ENCODE measurements at regions not wholly inside any gene's neighbourhood (a gene's known extent, or its start where the extent isn't known, plus 50 kb on each side); places are given as distances from the start of the nearest gene placed in this dataset.
A peak's percentile ranks its signal among the peaks of the same experiment; 100 is the strongest.

- Histone ChIP-seq H3K4me1 (ENCODE audit: control insufficient read depth in 3 of 3, insufficient read depth in 3 of 3, low read length in 3 of 3) (peaks cover 0 to 10% (median 6%) of the 10 kb centered on the region in 3 donors), H3K27ac (ENCODE audit: low read depth, low read length) (no peak overlapping the region), H3K9ac (ENCODE audit: low read depth in 1 of 3, low read length in 3 of 3) (no peak overlapping the region), H3K27me3 (ENCODE audit: control insufficient read depth in 3 of 3, insufficient read depth in 3 of 3, low read length in 3 of 3) (no peaks in the 10 kb centered on the region), H3K36me3 (ENCODE audit: control insufficient read depth in 3 of 3, insufficient read depth in 3 of 3, low read length in 3 of 3) (no peaks in the 10 kb centered on the region), H3K4me3 (ENCODE audit: low read length in 3 of 3) (peak overlapping the region in 1 of 3 donors; percentile 20), H3K9me3 (ENCODE audit: control insufficient read depth in 3 of 3, low read length in 3 of 3) (no peaks in the 10 kb centered on the region)
Measured at GRCh38 chr18:55996717-55997116, 408.7 kb upstream of the TCF4 start.

GRCh38 chr18:55990186-55990585 is 402.2 kb upstream of the TCF4 start:
- H3K4me1 ChIP-seq (ENCODE audit: control insufficient read depth in 3 of 3, insufficient read depth in 3 of 3, low read length in 3 of 3), result peaks cover 0 to 5% (median 3%) of the 10 kb centered on the region in 3 donors
- no peaks in the 10 kb centered on the region for H3K36me3 ChIP-seq (ENCODE audit: control insufficient read depth in 3 of 3, insufficient read depth in 3 of 3, low read length in 3 of 3)
- no peak overlapping the region for H3K4me3 ChIP-seq (ENCODE audit: low read length in 3 of 3)
- no peaks in the 10 kb centered on the region for H3K27me3 ChIP-seq (ENCODE audit: control insufficient read depth in 3 of 3, insufficient read depth in 3 of 3, low read length in 3 of 3)
- no peak overlapping the region for H3K9ac ChIP-seq (ENCODE audit: low read depth in 1 of 3, low read length in 3 of 3)
- H3K9me3 ChIP-seq (ENCODE audit: control insufficient read depth in 3 of 3, low read length in 3 of 3), result no peaks in the 10 kb centered on the region
- no peak overlapping the region for H3K27ac ChIP-seq (ENCODE audit: low read depth, low read length)

- H3K36me3 ChIP-seq (ENCODE audit: control insufficient read depth in 3 of 3, insufficient read depth in 3 of 3, low read length in 3 of 3), result no peaks in the 10 kb centered on the region
Measured at GRCh38 chr18:55988537-55988936, 400.5 kb upstream of the TCF4 start.

GRCh38 chr18:55983433-55983832 is 395.4 kb upstream of the TCF4 start:
- Histone ChIP-seq H3K27ac (ENCODE audit: low read depth, low read length) (peak overlapping the region; percentile 59), H3K36me3 (ENCODE audit: control insufficient read depth in 3 of 3, insufficient read depth in 3 of 3, low read length in 3 of 3) (no peaks in the 10 kb centered on the region), H3K27me3 (ENCODE audit: control insufficient read depth in 3 of 3, insufficient read depth in 3 of 3, low read length in 3 of 3) (no peaks in the 10 kb centered on the region), H3K4me3 (ENCODE audit: low read length in 3 of 3) (no peak overlapping the region), H3K4me1 (ENCODE audit: control insufficient read depth in 3 of 3, insufficient read depth in 3 of 3, low read length in 3 of 3) (peaks cover 0 to 3% (median under 1%) of the 10 kb centered on the region in 3 donors), H3K9ac (ENCODE audit: low read depth in 1 of 3, low read length in 3 of 3) (no peak overlapping the region), H3K9me3 (ENCODE audit: control insufficient read depth in 3 of 3, low read length in 3 of 3) (peaks cover 0 to 4% (median 4%) of the 10 kb centered on the region in 3 donors)

More at GRCh38 chr18:55988537-55988936, 400.5 kb upstream of the TCF4 start:
- no peaks in the 10 kb centered on the region for H3K27me3 ChIP-seq (ENCODE audit: control insufficient read depth in 3 of 3, insufficient read depth in 3 of 3, low read length in 3 of 3)
- H3K9me3 ChIP-seq (ENCODE audit: control insufficient read depth in 3 of 3, low read length in 3 of 3), result peaks cover 0 to 4% (median 4%) of the 10 kb centered on the region in 3 donors
- H3K27ac ChIP-seq (ENCODE audit: low read depth, low read length), result peak overlapping the region; percentile 53
- H3K9ac ChIP-seq (ENCODE audit: low read depth in 1 of 3, low read length in 3 of 3), result peak overlapping the region in 1 of 3 donors; percentile 26
- peak overlapping the region; percentile 10 to 42 (median 41) for H3K4me3 ChIP-seq (ENCODE audit: low read length in 3 of 3)
- H3K4me1 ChIP-seq (ENCODE audit: control insufficient read depth in 3 of 3, insufficient read depth in 3 of 3, low read length in 3 of 3), result peaks cover 0 to 5% (median 3%) of the 10 kb centered on the region in 3 donors

- peak overlapping the region; percentile 59 for H3K27ac ChIP-seq (ENCODE audit: low read depth, low read length)
- no peak overlapping the region for H3K4me3 ChIP-seq (ENCODE audit: low read length in 3 of 3)
- no peaks in the 10 kb centered on the region for H3K36me3 ChIP-seq (ENCODE audit: control insufficient read depth in 3 of 3, insufficient read depth in 3 of 3, low read length in 3 of 3)
- peak overlapping the region in 1 of 3 donors; percentile 17 for H3K9ac ChIP-seq (ENCODE audit: low read depth in 1 of 3, low read length in 3 of 3)
- no peaks in the 10 kb centered on the region for H3K27me3 ChIP-seq (ENCODE audit: control insufficient read depth in 3 of 3, insufficient read depth in 3 of 3, low read length in 3 of 3)
- H3K4me1 ChIP-seq (ENCODE audit: control insufficient read depth in 3 of 3, insufficient read depth in 3 of 3, low read length in 3 of 3), result no peaks in the 10 kb centered on the region
- H3K9me3 ChIP-seq (ENCODE audit: control insufficient read depth in 3 of 3, low read length in 3 of 3), result peaks cover 0 to 4% (median 4%) of the 10 kb centered on the region in 3 donors
Measured at GRCh38 chr18:55982992-55983391, 395.0 kb upstream of the TCF4 start.

- H3K36me3 ChIP-seq (ENCODE audit: control insufficient read depth in 3 of 3, insufficient read depth in 3 of 3, low read length in 3 of 3), result no peaks in the 10 kb centered on the region
- H3K27ac ChIP-seq (ENCODE audit: low read depth, low read length), result no peak overlapping the region
- H3K4me1 ChIP-seq (ENCODE audit: control insufficient read depth in 3 of 3, insufficient read depth in 3 of 3, low read length in 3 of 3), result no peaks in the 10 kb centered on the region
- no peak overlapping the region for H3K4me3 ChIP-seq (ENCODE audit: low read length in 3 of 3)
- H3K27me3 ChIP-seq (ENCODE audit: control insufficient read depth in 3 of 3, insufficient read depth in 3 of 3, low read length in 3 of 3), result no peaks in the 10 kb centered on the region
- no peak overlapping the region for H3K9ac ChIP-seq (ENCODE audit: low read depth in 1 of 3, low read length in 3 of 3)
- peaks cover 0 to 4% (median 4%) of the 10 kb centered on the region in 3 donors for H3K9me3 ChIP-seq (ENCODE audit: control insufficient read depth in 3 of 3, low read length in 3 of 3)
Measured at GRCh38 chr18:55981712-55982475, 393.9 kb upstream of the TCF4 start.

GRCh38 chr18:55974521-55974920 is 386.5 kb upstream of the TCF4 start:
- Histone ChIP-seq H3K4me1 (ENCODE audit: control insufficient read depth in 3 of 3, insufficient read depth in 3 of 3, low read length in 3 of 3) (no peaks in the 10 kb centered on the region), H3K9me3 (ENCODE audit: control insufficient read depth in 3 of 3, low read length in 3 of 3) (no peaks in the 10 kb centered on the region), H3K4me3 (ENCODE audit: low read length in 3 of 3) (no peak overlapping the region), H3K9ac (ENCODE audit: low read depth in 1 of 3, low read length in 3 of 3) (no peak overlapping the region), H3K27me3 (ENCODE audit: control insufficient read depth in 3 of 3, insufficient read depth in 3 of 3, low read length in 3 of 3) (no peaks in the 10 kb centered on the region), H3K27ac (ENCODE audit: low read depth, low read length) (no peak overlapping the region), H3K36me3 (ENCODE audit: control insufficient read depth in 3 of 3, insufficient read depth in 3 of 3, low read length in 3 of 3) (no peaks in the 10 kb centered on the region)

- no peak overlapping the region for H3K9ac ChIP-seq (ENCODE audit: low read depth in 1 of 3, low read length in 3 of 3)
- H3K36me3 ChIP-seq (ENCODE audit: control insufficient read depth in 3 of 3, insufficient read depth in 3 of 3, low read length in 3 of 3), result no peaks in the 10 kb centered on the region
- no peaks in the 10 kb centered on the region for H3K27me3 ChIP-seq (ENCODE audit: control insufficient read depth in 3 of 3, insufficient read depth in 3 of 3, low read length in 3 of 3)
Measured at GRCh38 chr18:55968550-55968949, 380.6 kb upstream of the TCF4 start.

GRCh38 chr18:55967019-55967418 is 379.0 kb upstream of the TCF4 start:
- Histone ChIP-seq H3K9me3 (ENCODE audit: control insufficient read depth in 3 of 3, low read length in 3 of 3) (no peaks in the 10 kb centered on the region), H3K9ac (ENCODE audit: low read depth in 1 of 3, low read length in 3 of 3) (no peak overlapping the region), H3K27ac (ENCODE audit: low read depth, low read length) (no peak overlapping the region), H3K36me3 (ENCODE audit: control insufficient read depth in 3 of 3, insufficient read depth in 3 of 3, low read length in 3 of 3) (no peaks in the 10 kb centered on the region), H3K4me1 (ENCODE audit: control insufficient read depth in 3 of 3, insufficient read depth in 3 of 3, low read length in 3 of 3) (no peaks in the 10 kb centered on the region), H3K4me3 (ENCODE audit: low read length in 3 of 3) (no peak overlapping the region), H3K27me3 (ENCODE audit: control insufficient read depth in 3 of 3, insufficient read depth in 3 of 3, low read length in 3 of 3) (no peaks in the 10 kb centered on the region)

More at GRCh38 chr18:55968550-55968949, 380.6 kb upstream of the TCF4 start:
- H3K9me3 ChIP-seq (ENCODE audit: control insufficient read depth in 3 of 3, low read length in 3 of 3), result no peaks in the 10 kb centered on the region
- H3K4me3 ChIP-seq (ENCODE audit: low read length in 3 of 3), result no peak overlapping the region
- H3K4me1 ChIP-seq (ENCODE audit: control insufficient read depth in 3 of 3, insufficient read depth in 3 of 3, low read length in 3 of 3), result no peaks in the 10 kb centered on the region
- H3K27ac ChIP-seq (ENCODE audit: low read depth, low read length), result no peak overlapping the region

GRCh38 chr18:55964171-55964570 is 376.2 kb upstream of the TCF4 start:
- no peaks in the 10 kb centered on the region for H3K27me3 ChIP-seq (ENCODE audit: control insufficient read depth in 3 of 3, insufficient read depth in 3 of 3, low read length in 3 of 3)
- no peak overlapping the region for H3K4me3 ChIP-seq (ENCODE audit: low read length in 3 of 3)
- no peak overlapping the region for H3K9ac ChIP-seq (ENCODE audit: low read depth in 1 of 3, low read length in 3 of 3)
- no peaks in the 10 kb centered on the region for H3K36me3 ChIP-seq (ENCODE audit: control insufficient read depth in 3 of 3, insufficient read depth in 3 of 3, low read length in 3 of 3)
- no peaks in the 10 kb centered on the region for H3K9me3 ChIP-seq (ENCODE audit: control insufficient read depth in 3 of 3, low read length in 3 of 3)
- H3K4me1 ChIP-seq (ENCODE audit: control insufficient read depth in 3 of 3, insufficient read depth in 3 of 3, low read length in 3 of 3), result no peaks in the 10 kb centered on the region
- H3K27ac ChIP-seq (ENCODE audit: low read depth, low read length), result no peak overlapping the region
